HG03565 (cell line): ENCODE measurements at regions not wholly inside any gene's neighbourhood (a gene's known extent, or its start where the extent isn't known, plus 50 kb on each side); places are given as distances from the start of the nearest gene placed in this dataset.
"Not testable (repeated sequence)": the region's sequence is repeated elsewhere in the genome, so short reads cannot be mapped to it uniquely, and the experiment has no call there.

Experiments used
- ATAC-seq: cut with Tn5 transposase; IDR thresholded peaks from one replicate; pipeline ENCODE4 v1.9.1; 2021; ENCODE audit warnings: mild to moderate bottlenecking, moderate library complexity; ENCODE audit not compliant: unreplicated experiment

DNA sequence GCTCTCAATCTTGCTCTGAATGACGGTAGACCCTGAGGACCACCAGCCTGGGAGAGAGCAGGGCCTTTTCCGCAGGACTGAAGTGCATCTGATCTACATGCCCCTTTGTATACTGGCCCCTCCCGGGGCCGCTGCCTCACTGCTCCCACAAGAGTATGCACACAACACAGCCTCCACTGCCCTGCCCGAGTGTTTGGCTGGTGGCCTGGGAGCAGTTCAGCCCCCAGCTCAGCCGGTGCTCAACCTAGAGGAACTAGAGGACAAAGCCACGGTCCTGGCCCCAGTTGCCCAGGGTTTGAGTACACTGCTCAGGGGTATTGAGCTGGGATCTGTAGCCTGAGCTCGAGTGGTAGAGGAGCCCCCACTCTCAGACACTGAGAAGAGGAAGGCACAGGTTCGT is 118.9 kb upstream of the CAB39 start:
- ATAC-seq: no peak

DNA sequence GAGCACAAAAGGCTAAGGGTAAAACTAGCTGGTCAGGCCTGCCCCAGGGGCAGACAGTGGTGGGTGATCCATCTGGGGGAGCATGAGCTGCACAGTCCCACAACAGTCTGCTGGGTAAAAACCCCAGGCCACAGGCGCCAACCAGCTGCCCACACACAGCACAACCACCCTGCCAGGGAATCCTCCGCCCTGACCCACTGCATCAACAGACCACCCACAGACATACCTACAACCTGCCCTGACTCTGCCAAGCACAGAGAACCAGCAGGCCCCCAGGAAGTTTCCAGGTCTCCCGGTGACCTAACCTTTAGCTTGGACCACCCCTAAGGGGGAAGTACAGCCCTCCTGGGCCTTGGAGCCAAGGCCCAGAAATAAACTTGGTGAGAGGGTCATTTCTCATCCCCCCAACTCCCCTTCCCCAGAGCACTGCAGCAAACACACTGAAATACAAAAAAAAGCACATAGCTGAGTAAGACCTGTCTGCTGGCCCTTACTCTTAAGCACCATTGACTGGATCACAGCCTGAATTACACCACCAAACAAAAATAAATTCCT is 118.3 kb upstream of the CAB39 start:
- no peak for ATAC-seq

DNA sequence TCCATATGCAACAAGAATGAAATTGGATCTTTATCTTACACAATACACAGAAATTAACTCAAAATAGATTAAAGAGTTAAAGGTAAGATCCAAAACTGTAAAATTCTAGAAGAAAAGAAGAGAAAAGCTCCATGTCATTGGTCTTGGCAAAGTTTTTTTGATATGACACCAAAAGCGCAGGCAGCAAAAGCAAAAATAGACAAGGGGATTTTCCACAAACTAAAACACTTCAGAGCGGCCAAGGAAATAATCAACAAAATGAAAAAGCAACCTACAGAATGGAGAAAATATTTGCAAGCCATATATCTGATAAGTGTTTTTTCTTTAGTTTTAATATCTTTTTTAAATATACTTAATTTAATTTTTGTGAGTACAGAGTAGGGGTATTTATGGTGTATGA is 112.8 kb upstream of the CAB39 start:
- no peak for ATAC-seq

- ATAC-seq: no peak
Measured at GRCh38 chr2:230600285-230600684, 112.4 kb upstream of the CAB39 start.

DNA sequence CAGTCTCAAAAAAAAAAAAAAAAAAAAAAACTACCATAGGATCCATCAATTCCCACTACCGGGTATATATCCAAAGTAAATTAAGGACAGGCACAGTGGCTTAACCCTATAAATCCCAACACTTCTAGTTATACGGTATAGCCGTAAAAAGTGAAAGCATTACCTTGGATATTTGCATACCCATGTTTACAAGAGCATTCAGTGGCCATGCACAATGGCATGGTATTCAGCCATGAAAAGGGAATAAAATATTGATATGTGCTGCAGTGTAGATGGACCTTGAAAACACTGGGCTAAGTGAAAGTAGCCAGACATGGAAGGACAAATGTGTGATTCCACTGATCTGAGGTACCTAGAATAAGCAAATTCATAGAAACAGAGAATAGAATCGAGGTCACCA is 111.8 kb upstream of the CAB39 start:
- ATAC-seq: no peak

- peak; percentile 56 for ATAC-seq
Measured at GRCh38 chr2:230601510-230601909, 111.1 kb upstream of the CAB39 start.

GRCh38 chr2:230602562-230603230 is 109.9 kb upstream of the CAB39 start:
- ATAC-seq: peak; percentile 42

DNA sequence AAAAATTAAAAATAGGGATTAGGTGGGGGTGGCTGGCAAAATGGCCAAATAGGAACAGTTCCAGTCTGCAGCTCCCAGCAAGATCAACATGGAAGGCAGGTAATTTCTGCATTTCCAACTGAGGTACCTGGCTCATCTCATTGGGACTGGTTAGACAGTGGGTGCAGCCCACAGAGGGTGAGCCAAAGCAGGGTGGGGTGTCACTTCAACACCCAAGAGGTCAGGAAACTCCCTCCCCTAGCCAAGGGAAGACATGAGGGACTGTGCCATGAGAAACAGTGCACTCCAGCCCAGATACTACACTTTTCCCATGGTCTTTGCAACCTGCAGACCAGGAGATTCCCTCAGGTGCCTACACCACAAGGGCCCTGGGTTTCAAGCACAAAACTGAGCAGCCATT is 109.3 kb upstream of the CAB39 start:
- ATAC-seq: not testable (repeated sequence)

- ATAC-seq: not testable (repeated sequence)
Measured at GRCh38 chr2:230604158-230604557, 108.5 kb upstream of the CAB39 start.

- ATAC-seq: no peak
Measured at GRCh38 chr2:230614040-230614439, 98.6 kb upstream of the CAB39 start.

- peak; percentile 87 for ATAC-seq
Measured at GRCh38 chr2:230614913-230615332, 97.7 kb upstream of the CAB39 start.

GRCh38 chr2:230617256-230617706 is 95.4 kb upstream of the CAB39 start:
- not testable (repeated sequence) for ATAC-seq

DNA sequence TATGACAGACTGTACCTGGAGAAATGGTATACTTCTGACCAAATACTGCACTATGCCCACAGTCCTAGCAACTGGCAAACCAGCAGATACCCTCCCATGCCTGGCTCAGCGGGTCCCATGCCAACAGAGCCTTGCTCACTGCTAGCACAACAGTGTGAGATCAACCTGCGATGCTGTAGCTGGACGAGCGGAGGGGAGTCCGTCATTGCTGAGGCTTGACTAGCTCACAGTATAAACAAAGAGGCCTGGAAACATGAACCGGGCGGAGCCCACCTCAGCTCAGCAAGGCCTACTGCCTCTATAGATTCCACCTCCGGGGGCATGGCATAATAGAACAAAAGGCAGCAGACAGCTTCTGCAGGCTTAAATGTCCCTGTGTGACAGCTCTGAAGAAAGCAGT is 93.2 kb upstream of the CAB39 start:
- ATAC-seq: no peak

GRCh38 chr2:230625220-230625619 is 87.4 kb upstream of the CAB39 start:
- not testable (repeated sequence) for ATAC-seq

DNA sequence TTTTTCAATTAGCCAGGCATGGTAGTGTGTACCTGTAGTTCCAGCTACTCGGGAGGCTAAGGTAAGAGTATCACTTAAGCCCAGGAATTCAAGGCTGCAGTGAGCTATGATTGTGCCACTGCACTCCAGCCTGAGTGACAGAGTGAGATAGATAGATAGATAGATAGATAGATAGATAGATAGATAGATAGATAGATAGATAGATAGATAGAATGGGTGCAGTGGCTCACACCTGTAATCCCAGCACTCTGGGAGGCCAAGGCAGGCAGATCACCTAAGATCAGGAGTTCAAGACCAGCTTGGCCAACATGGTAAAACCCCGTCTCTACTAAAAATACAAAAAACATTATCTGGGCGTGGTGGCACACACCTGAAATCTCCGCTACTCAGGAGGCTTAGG is 85.6 kb upstream of the CAB39 start:
- ATAC-seq: not testable (repeated sequence)

DNA sequence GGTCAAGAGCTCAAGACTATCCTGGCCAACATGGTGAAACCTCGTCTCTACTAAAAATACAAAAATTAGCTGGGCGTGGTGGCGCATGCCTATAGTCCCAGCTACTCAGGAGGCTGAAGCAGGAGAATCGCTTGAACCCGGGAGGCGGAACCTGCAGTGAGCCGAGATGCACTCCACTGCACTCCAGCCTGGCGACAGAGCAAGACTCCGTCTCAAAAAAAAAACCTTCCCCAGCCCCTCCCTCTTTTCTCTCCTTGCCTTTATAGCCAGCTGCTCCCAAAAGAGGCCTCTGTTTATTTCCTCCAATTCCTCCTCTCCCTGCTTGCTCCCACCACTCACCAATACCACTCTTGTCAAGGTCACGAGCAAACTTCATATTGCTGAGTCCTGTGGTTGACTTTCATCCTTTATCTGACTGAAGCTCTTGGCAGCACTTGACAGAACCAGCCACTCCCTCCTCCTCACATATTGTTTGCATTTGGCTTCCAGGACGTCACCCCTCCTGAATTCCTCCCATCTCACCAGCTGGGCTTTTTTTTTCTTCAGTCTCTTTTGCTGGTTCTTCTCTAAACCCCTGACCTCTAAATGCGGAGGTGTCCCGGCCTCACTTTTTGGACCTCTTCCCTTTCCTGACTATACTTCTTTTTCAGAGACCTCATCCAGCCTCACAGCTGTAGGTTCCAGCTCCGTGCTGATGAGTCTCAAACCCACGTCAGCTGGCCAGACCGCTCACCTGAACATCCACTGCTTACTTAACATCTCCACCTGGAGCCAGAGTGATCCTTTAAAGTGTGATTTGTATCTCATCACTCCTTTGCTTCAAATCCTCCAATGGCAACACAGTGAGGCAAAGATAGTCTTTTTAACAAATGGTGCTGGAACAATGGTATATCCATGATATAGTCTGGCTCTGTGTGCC is 84.6 kb upstream of the CAB39 start:
- no peak for ATAC-seq

DNA sequence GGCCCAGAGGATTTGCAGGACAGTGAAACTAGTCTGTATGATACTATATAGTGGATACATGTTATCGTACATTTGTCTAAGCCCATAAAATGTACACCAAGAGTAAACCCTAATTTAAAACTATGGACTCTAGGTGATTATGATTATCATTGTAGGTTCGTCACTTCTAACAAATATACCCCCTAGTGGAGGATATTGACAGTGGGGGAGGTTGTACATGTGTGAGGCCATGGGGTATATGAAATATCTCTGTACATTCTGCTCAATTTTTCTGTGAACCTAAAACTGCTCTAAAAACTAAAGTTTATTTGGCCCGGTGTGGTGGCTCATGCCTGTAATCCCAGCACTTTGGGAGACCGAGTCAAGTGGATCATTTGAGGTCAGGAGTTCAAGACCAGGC is 81.2 kb upstream of the CAB39 start:
- no peak for ATAC-seq

DNA sequence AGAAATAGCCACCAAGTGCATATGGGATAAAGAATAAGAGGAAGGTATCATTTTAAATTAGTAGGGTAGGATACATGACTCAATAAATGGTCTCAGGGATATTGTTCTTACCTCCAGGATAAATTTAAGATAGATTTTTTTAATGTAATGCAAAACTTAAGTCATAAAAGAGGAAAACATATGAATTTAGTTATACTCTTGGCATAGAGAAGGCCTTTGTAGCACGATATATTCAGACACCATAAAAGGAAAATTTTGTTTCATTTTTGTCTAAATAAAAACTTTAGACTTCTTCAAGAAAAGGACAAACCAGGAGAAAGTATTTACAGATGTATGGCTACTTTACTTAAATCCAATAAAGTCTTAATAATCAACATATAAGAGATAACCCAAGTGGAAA is 78.5 kb upstream of the CAB39 start:
- no peak for ATAC-seq

- not testable (repeated sequence) for ATAC-seq
Measured at GRCh38 chr2:230634721-230635313, 77.8 kb upstream of the CAB39 start.

GRCh38 chr2:230636684-230637271 is 75.9 kb upstream of the CAB39 start:
- no peak for ATAC-seq

- not testable (repeated sequence) for ATAC-seq
Measured at GRCh38 chr2:230637486-230637885, 75.2 kb upstream of the CAB39 start.
